ENCODE measurements at regions not wholly inside any gene's neighbourhood (a gene's known extent, or its start where the extent isn't known, plus 50 kb on each side); places are given as distances from the start of the nearest gene placed in this dataset.
"Not testable (repeated sequence)": the region's sequence is repeated elsewhere in the genome, so short reads cannot be mapped to it uniquely, and the experiment has no call there.

DNA sequence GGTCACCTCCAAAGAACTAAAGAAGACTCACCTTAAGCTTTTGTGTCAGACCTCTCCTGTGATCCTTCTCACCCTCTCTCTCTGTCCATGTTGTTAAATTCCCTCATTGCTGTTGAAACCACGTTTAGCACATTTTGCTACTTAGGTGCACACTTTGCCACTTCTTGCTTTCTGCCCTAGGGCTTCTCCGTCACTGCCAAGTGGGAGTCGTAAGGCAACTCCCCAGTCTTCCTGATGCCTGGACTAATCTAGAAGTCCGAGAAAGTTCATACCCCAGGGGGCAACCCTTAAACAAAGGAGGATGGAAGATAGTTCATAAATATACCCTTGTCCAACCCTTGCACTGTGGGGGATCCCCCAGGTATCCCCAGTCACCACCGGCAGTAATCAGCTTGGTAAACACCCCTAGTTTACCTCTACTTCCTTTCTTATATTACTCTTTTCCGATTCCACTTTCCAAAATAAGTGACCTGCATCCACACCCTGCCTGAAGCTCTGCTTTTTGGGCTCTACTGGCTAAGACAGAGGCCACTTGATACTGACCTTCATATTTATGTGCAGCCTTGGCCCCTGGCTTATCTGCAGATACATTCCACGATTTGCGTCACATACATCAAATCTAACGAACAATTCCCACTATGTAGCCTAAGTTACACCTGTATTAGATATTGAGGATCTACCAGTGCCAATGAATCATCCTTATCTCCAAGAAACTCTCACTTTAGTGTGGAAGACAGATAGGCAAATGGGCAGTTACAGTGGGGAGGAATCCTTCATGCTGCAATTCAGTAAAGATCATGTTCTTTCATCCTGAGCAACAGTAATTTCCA, 776.2 kb downstream of the RNF144A start:
- no peak overlapping the region for H3K27ac ChIP-seq (ENCODE audit: low read depth, low read length)
- 75 to 82% (median 79%) methylated on average over 9 of the region's 9 CpGs for WGBS, 3 donors

- 79 to 82% (median 81%) methylated on average over 12 of the region's 12 CpGs for WGBS, 3 donors
- H3K27ac ChIP-seq (ENCODE audit: low read depth, low read length): no peak overlapping the region
Observed at GRCh38 chr2:7694076-7694985, 777.1 kb downstream of the RNF144A start.

DNA sequence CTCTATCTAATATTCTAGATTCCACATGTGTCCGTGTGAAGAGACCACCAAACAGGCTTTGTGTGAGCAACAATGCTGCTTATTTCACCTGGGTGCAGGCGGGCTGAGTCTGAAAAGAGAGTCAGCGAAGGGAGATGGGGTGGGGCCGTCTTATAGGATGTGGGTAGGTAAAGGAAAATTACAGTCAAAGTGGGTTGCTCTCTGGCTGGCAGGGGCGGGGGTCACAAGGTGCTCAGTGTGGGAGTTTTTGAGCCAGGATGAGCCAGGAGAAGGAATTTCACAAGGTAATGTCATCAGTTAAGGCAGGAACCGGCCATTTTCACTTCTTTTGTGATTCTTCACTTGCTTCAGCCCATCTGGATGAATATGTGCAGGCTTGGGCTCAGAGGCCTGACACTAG, 779.3 kb downstream of the RNF144A start:
- WGBS, 3 donors: 85 to 92% (median 86%) methylated on average over 6 of the region's 6 CpGs
- H3K27ac ChIP-seq (ENCODE audit: low read depth, low read length): not testable (repeated sequence)

GRCh38 chr2:7697052-7697451, 779.8 kb downstream of the RNF144A start:
- 91 to 95% (median 92%) methylated on average over 9 of the region's 9 CpGs for WGBS, 3 donors
- H3K27ac ChIP-seq (ENCODE audit: low read depth, low read length): no peak overlapping the region

DNA sequence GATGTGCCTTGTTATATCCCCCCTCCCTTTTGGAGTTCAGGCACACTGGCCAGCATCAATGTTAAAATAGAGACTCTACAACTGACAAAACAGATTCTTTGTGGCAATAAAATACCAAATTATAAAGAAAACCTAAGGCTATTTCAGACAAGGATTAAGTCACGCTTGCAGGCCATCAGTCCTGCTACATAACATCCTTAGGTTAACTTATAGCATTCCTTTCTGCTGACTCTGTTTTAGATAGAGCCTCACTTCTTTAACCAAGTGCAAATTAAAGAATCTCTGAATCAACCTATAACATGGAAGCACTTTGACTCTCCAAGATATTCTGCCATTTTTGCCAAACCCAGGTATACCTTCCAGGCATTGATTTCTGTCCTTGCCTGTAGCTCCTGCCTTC, 784.6 kb downstream of the RNF144A start:
- WGBS, 3 donors: 95 to 100% (median 98%) methylated on average over 1 of the region's 1 CpG
- no peak overlapping the region for H3K27ac ChIP-seq (ENCODE audit: low read depth, low read length)

DNA sequence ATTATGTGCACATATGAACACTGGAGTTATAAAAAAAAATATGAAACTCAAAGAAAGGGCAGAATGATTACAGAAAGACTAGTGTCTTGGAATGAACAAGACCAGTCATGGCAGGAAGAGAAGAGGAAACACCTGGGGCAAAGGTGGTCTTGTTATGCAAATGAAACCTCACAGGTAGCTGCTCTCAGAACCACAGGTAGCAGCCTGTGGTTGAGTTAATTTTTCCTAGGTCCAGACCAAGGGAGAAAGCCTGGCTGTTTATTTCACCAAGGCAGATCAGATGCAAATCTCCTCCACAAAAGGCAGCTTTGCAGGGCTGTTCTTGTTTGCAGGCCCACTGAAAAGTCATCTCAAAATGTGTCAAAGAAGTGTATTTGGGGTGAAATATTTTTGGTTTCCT, 785.8 kb downstream of the RNF144A start:
- H3K27ac ChIP-seq (ENCODE audit: low read depth, low read length): no peak overlapping the region

- no peak overlapping the region for H3K27ac ChIP-seq (ENCODE audit: low read depth, low read length)
- WGBS, 3 donors: 83 to 91% (median 86%) methylated on average over 5 of the region's 5 CpGs
Observed at GRCh38 chr2:7703543-7704144, 786.4 kb downstream of the RNF144A start.

- WGBS, 3 donors: 66 to 71% (median 70%) methylated on average over 6 of the region's 6 CpGs
- no peak overlapping the region for H3K27ac ChIP-seq (ENCODE audit: low read depth, low read length)
Observed at GRCh38 chr2:7704296-7704865, 787.2 kb downstream of the RNF144A start.

- no peak overlapping the region for H3K27ac ChIP-seq (ENCODE audit: low read depth, low read length)
- WGBS, 3 donors: 94 to 96% (median 95%) methylated on average over 2 of the region's 2 CpGs
Observed at GRCh38 chr2:7706791-7707190, 789.6 kb downstream of the RNF144A start.

GRCh38 chr2:7707723-7708122, 790.5 kb downstream of the RNF144A start:
- no peak overlapping the region for H3K27ac ChIP-seq (ENCODE audit: low read depth, low read length)
- WGBS, 3 donors: 81 to 84% (median 81%) methylated on average over 2 of the region's 2 CpGs

GRCh38 chr2:7709907-7710306, 792.7 kb downstream of the RNF144A start:
- no peak overlapping the region for H3K27ac ChIP-seq (ENCODE audit: low read depth, low read length)
- 57 to 73% (median 71%) methylated on average over 5 of the region's 5 CpGs for WGBS, 3 donors

DNA sequence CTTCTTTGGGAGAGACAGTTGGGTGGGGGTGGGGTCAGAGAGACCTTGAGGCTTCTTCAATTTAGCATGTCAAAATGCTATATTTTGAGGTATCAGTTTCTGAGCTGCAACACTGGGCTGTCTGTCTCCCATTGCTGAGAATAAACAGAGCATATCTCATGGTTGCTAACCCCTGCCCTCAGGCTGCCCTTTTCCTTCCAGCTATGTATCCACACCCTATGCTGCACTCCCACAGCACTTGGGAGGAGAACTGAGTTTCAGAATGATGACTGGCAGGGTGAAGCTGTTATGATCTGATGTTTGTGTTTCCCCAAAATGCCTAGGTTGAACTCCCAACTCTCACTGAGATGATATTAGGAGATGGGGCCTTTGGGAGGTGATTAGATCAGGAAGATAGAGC, 794.0 kb downstream of the RNF144A start:
- H3K27ac ChIP-seq (ENCODE audit: low read depth, low read length): no peak overlapping the region

DNA sequence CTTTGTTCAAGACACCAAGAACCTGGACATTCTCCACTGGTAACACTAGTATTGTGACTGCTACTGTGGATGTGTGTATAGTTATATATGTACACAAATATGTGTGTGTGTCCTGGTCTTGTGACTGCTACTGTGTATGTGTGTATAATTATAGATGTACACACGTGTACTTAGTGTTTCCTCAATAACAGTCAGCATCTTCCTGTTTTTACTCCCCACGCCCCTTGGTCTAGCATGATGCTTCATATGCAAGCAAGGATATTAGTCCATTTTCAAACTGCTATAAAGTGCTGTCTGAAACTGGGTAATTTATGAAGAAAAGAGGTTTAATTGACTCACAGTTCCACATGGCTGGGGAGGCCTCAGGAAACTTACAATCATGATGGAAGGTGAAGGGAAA, 802.7 kb downstream of the RNF144A start:
- WGBS, 3 donors: 50 to 83% (median 60%) methylated on average over 2 of the region's 2 CpGs

GRCh38 chr2:7721413-7721995, 804.3 kb downstream of the RNF144A start:
- WGBS, 3 donors: 93 to 96% (median 94%) methylated on average over 10 of the region's 10 CpGs
- H3K27ac ChIP-seq (ENCODE audit: low read depth, low read length): no peak overlapping the region

More for the DNA sequence above, 802.7 kb downstream of the RNF144A start:
- H3K27ac ChIP-seq (ENCODE audit: low read depth, low read length): no peak overlapping the region

DNA sequence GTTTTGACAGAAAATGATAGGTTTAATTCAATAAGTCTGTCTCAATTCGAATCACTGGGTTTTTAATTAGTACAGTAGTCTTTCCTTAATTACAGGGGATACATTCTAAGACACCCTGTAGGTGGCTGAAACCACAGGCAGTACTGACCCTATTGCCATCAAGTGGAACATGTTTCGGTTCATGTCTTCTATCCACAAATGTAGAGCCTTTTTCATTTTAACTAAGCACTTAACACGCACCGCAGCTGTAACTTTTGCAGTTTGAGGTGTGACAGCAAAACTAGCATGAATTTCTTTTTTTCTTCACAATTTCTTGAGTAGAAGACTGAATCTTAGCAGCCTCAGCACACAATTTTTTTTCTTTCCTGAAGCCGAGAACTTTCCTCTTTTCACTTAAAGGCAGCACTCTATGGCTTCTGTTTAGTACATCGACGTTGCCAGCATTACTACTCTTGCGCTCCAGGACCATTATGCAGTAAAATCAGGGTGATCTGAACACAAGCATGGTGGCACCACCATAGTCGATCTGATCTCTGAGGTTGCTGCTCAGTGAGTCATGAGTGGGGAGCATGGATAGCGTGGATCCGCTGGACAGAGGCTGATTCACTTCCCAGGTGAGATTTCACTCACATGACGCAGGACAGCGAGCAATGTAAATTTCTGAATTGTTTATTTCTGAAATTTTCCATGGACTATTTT, 805.1 kb downstream of the RNF144A start:
- WGBS, 3 donors: 92 to 95% (median 92%) methylated on average over 13 of the region's 13 CpGs
- no peak overlapping the region for H3K27ac ChIP-seq (ENCODE audit: low read depth, low read length)

GRCh38 chr2:7724336-7724735, 807.1 kb downstream of the RNF144A start:
- no peak overlapping the region for H3K27ac ChIP-seq (ENCODE audit: low read depth, low read length)
- 78 to 82% (median 78%) methylated on average over 5 of the region's 5 CpGs for WGBS, 3 donors

DNA sequence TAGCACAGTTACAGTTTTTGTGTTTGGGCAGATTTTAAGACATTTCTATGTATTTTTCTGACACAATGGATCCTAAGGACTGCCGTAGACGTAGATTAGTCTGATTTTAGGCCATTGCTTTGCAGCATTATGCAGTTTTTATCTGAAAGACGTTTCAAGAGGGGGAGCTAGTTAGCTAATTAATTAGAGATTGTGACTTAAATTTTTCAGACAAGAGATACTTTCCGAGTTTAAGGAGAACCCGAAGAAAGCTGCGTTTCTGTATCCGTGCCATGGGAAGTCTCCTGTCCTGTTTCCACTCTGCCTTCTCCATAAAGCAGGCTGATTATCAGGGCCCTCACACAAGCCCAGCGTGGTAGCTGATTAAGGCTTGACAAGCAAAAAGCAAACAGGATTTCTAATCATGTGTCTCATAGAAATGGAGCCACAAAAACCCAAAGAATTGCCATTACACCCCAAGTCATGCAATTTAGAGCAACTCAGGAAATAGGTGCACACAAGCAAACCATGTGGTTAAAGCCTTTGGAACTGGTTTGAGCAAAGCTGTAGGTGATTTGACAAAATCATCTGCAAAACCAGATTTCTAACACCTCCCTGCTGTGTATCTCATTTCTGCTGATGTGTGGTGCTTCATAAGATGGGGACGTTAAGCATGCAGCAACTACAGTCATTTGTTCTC, 808.1 kb downstream of the RNF144A start:
- H3K27ac ChIP-seq (ENCODE audit: low read depth, low read length): no peak overlapping the region
- 29 to 49% (median 33%) methylated on average over 9 of the region's 9 CpGs for WGBS, 3 donors

All from adipose tissue (tissue), 3 donors.